Transverse colon (tissue), 4 donors: ENCODE measurements at regions not wholly inside any gene's neighbourhood (a gene's known extent, or its start where the extent isn't known, plus 50 kb on each side); places are given as distances from the start of the nearest gene placed in this dataset.

Experiments
- CTCF ChIP-seq, 5 experiments: fragments of 200-600 bp in 3 of 5; fragments of 450-650 bp in 2 of 5; sonication (generic) in 3 of 5; IDR thresholded peaks; 1 replicate in 2 of 5; 2 replicates in 3 of 5; pipeline ENCODE4 v1.5.1; 2016 to 2017; ENCODE audit warnings: antibody characterized with exemption in 5 of 5, inconsistent platforms in 3 of 5, mild to moderate bottlenecking in 2 of 5, moderate library complexity in 1 of 5
- EP300 ChIP-seq: sonication (generic); formaldehyde crosslinking; IDR thresholded peaks from one replicate; pipeline ENCODE4 v1.6.1; 2017; ENCODE audit warnings: antibody characterized with exemption, low read depth
- POLR2A ChIP-seq: fragments of 450-650 bp; IDR thresholded peaks from one replicate; pipeline ENCODE4 v1.6.1; 2016; ENCODE audit warnings: antibody characterized with exemption, mild to moderate bottlenecking, moderate library complexity
- POLR2AphosphoS5 ChIP-seq, 3 donors: sonication (generic); formaldehyde crosslinking; IDR thresholded peaks; one replicate each; pipeline ENCODE4 v1.6.1; 2016; ENCODE audit warnings: antibody characterized with exemption in 3 of 3

GRCh38 chr3:193033226-193033780 lies 115.6 kb upstream of the MB21D2 start:
- no peak for TF ChIP-seq CTCF (IDR thresholded peaks at IDR 0.05)
- TF ChIP-seq POLR2AphosphoS5 (IDR thresholded peaks at IDR 0.05) = no peak
- no peak for TF ChIP-seq POLR2A
- TF ChIP-seq EP300 = no peak
